HG02623 (cell line): ENCODE measurements at regions not wholly inside any gene's neighbourhood (a gene's known extent, or its start where the extent isn't known, plus 50 kb on each side); places are given as distances from the start of the nearest gene placed in this dataset.
"Not testable (repeated sequence)": the region's sequence is repeated elsewhere in the genome, so short reads cannot be mapped to it uniquely, and the experiment has no call there.

Source experiments
- ATAC-seq: cut with Tn5 transposase; IDR thresholded peaks from one replicate; pipeline ENCODE4 v1.9.1; 2021; ENCODE audit warnings: moderate library complexity; ENCODE audit not compliant: unreplicated experiment

GRCh38 chr6:121856296-121856695, 420.9 kb downstream of the GJA1 start:
- ATAC-seq: no peak

- ATAC-seq: no peak
These were observed 422.1 kb downstream of the GJA1 start for GRCh38 chr6:121857551-121857950.

DNA sequence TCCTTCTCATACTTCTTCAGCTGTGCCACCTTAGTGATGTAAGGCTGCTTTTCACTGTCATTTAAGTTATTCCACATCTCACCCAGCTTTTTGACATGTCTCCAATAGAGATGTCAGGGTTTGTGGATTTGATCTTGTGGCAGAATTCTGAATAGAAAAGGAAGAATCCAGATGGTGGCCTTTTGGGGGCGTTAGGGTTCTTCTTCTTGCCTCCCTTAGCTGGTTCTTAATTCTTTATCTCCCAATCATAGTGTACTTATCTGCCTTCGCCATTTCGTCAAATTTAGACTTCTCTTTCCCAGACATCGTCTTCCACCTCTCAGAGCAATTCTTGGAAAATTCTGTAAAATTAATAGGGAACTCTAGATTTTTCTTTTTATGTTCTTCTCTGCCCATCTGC, 422.9 kb downstream of the GJA1 start:
- ATAC-seq: no peak

DNA sequence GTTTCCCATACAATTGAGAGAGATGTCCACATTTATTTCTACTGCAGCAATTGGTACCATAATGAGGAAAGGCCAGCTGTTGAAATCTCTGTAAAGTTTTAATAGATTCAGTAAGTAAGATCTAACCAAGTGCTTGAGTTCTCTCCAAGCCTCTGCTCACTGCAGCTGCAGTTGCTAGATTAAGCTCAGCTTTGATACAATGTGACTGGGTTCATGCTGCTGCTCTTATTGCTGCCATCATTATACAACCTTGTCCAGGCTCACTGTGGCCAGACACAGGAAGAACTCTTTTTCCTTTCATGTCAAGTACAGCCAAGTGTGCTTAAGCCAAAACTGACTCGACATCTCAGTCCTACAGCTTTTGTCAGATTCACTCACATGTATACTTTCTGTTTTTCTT, 423.5 kb downstream of the GJA1 start:
- ATAC-seq: no peak

GRCh38 chr6:121865811-121866210, 430.4 kb downstream of the GJA1 start:
- no peak for ATAC-seq

- ATAC-seq: no peak
These were observed 431.6 kb downstream of the GJA1 start for GRCh38 chr6:121867095-121867494.

DNA sequence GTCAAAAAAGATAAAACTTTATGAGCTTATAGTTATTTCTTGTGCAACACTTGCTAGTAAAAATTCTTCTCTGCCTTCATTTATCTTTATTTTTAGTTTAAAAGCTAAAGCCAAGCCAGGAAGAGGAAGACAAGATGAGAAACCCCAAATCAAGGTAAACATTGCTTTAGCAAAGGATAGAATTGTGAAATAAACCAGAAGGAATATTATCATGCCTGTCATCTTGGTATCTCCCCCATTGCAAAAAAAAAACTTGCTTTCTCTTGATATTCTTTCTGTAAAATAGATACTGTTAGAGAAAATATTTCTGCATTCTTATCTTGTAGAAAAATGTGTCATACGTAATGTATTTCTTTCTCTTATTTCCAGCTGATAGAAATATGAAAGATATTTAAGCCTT, 432.8 kb downstream of the GJA1 start:
- ATAC-seq: no peak

- ATAC-seq: no peak
These were observed 438.1 kb downstream of the GJA1 start for GRCh38 chr6:121873595-121873994.

DNA sequence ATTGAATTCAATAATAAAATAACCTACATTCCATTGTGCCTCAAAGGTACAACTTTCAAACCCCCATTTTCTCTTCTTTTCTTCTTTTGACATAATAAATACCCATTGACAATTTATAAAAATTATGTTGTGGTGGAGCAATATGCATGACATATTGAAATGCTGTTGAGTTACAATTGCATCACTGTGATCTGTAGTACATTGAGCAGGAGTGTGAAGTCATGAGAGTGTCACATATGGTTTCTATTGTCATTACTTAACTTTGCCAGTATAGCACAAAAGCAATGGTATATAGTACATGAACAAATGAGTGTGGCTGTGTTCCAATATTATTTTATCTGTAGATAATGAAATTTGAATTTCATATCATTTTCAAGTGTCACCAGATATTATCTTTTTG, 441.3 kb downstream of the GJA1 start:
- ATAC-seq: no peak

GRCh38 chr6:121879149-121879548, 443.7 kb downstream of the GJA1 start:
- ATAC-seq: no peak

DNA sequence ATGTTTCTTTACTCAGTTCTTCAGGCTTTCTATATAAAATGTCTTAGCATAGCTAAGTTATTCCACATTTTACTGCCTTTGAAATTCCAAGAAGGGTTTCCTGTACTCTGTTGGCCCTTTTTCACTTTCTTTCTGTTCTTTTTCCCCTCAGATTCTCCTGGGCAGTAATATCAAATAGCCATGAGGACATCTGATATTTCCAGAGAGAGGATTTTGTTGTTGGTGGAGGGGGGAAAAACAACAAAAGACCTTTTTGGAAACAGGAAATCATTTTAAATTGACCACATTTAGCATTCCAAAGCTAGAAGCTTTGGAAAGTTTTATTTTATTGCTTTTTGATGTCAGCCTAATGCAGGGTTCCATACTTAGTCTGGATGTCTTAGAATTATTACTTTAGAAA, 445.4 kb downstream of the GJA1 start:
- ATAC-seq: no peak

DNA sequence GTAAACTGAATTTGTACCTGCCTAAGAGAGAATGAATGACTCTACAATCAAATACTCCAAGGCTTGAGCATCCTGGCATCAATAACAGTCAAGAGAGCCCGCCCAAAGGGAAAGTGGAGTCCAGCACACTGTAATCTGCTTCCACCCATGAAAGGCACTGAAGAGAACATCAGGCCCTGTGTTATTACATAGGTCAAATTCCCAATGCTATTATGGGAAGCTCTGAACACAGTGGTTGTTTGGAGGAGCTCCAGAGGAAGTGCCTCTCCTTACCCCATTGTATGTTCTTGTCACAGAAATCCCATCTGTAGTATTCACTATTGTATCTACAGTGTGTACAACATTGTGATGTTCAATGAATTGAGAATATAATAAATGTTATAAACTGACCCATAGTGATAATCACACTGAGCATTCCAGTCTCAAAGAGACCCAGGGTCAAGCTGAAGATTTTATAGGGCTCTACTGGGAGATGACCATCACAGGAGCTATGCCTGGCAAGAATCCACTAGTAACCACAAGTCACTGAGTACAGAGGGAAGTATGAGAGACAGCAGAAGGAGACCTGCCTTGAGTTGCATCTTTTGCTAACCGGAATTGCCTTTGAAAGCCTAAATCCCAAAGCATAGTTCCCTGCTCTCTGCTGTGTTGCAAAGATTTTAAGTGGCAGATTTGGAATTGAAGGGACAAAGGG, 446.7 kb downstream of the GJA1 start:
- ATAC-seq: no peak

- no peak for ATAC-seq
These were observed 448.6 kb downstream of the GJA1 start for GRCh38 chr6:121884091-121884490.

DNA sequence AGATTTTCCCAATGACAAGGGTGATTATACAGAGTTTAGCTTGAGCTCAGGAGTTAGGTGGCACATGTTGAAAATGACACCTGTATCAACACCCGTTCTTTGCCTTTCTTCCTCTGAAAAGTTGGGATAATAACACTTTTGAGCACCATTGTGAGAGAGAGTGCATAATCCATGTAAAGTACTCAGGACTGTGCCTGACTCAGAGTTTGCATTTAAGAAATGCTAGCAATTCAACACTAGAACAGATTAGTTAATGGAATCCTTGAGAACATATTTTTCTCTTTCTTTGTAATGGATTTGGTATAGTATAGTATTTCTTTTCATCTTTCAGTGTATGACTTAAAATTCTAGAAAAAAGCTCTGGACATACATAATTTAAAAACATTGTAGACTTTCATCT, 449.2 kb downstream of the GJA1 start:
- no peak for ATAC-seq

- ATAC-seq: no peak
These were observed 450.1 kb downstream of the GJA1 start for GRCh38 chr6:121885399-121886152.

DNA sequence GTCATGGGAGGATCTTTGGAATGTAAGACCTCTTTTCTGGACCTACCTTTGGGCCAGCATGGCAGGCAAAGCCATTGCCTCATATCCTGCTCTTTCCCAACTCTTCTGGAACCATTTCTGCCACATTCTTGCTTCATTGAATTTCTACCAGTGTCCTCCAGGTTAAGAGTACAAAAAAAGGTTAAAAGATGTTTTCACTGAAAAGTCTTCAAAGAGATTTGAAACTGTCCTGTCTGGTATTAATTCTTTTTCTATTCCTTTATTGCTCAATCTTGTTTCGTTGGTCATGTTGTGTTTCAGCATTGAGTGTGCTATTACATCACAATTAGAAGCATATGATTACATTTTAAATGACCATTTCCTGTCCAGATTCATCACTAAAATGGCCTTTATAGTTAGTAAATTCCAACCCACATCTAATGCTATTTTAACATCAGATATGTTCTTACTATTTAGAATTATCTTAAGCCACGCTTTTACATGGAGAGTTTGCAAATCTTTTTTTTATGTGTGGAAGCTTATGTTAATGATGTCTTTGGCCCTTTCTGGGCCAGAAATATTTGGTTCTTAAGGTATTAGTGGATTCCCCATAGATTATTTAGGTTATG, 450.9 kb downstream of the GJA1 start:
- no peak for ATAC-seq

GRCh38 chr6:121887724-121888123, 452.3 kb downstream of the GJA1 start:
- ATAC-seq: no peak

GRCh38 chr6:121890307-121890910, 455.0 kb downstream of the GJA1 start:
- no peak for ATAC-seq

- not testable (repeated sequence) for ATAC-seq
These were observed 460.3 kb downstream of the GJA1 start for GRCh38 chr6:121895731-121896130.

DNA sequence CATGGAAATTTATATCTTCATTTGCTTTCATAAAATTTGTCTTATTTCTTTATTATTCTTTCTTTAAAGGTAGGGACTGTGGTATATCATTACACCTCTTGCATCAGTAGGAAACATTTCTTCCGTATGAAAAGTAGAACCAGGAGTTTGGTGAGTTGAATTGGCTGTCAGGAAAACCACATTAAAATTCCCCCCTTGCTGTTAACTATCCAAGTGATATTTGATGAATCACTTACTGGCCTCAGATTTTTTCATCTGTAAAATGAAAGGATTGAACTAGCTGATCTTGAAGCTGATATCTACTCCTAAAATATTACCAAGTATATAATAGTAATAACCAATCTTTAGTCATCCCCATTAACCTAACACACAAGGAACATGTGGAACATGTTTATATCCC, 460.9 kb downstream of the GJA1 start:
- no peak for ATAC-seq

GRCh38 chr6:121896771-121897170, 461.3 kb downstream of the GJA1 start:
- no peak for ATAC-seq

- ATAC-seq: no peak
These were observed 461.9 kb downstream of the GJA1 start for GRCh38 chr6:121897337-121897760.
